Right atrium auricular region (tissue), 2 donors: ENCODE measurements at regions not wholly inside any gene's neighbourhood (a gene's known extent, or its start where the extent isn't known, plus 50 kb on each side); places are given as distances from the start of the nearest gene placed in this dataset.
A peak's percentile ranks its signal among the peaks of the same experiment; 100 is the strongest.

Experiments
- DNase-seq: peaks from one replicate; pipeline ENCODE4 v3.0.0-alpha.2; 2019; ENCODE audit warnings: low spot score
- H3K27ac ChIP-seq, 2 donors: fragments of 200-600 bp; sonication (generic); 1 replicate in 1 of 2; 2 replicates in 1 of 2; pipeline ENCODE4 v1.5.1; 2016 to 2019
- H3K27me3 ChIP-seq, 2 donors: fragments of 200-600 bp; sonication (generic); one replicate each; pipeline versions ENCODE4 v1.5.1 to v1.6.0; 2017 to 2019
- H3K36me3 ChIP-seq: fragments of 200-600 bp; sonication (generic); one replicate; pipeline ENCODE4 v1.5.1; 2016
- H3K4me1 ChIP-seq, 2 donors: fragments of 200-600 bp; sonication (generic); one replicate each; pipeline versions ENCODE4 v1.5.1 to v1.6.0; 2017 to 2019
- H3K4me3 ChIP-seq, 2 donors: fragments of 200-600 bp; sonication (generic); 1 replicate in 1 of 2; 2 replicates in 1 of 2; pipeline ENCODE4 v1.5.1; 2017 to 2019; ENCODE audit warnings: mild to moderate bottlenecking in 1 of 2, moderate library complexity in 1 of 2
- H3K9me3 ChIP-seq, 2 donors: fragments of 200-600 bp; sonication (generic); one replicate each; pipeline ENCODE4 v1.5.1; 2019
- TF ChIP-seq, protein P1 (sequence below), 2 donors: fragments of 200-600 bp; sonication (generic); IDR thresholded peaks; one replicate each; pipeline ENCODE4 v1.5.1; 2019; ENCODE audit warnings: antibody characterized with exemption in 2 of 2

DNA sequence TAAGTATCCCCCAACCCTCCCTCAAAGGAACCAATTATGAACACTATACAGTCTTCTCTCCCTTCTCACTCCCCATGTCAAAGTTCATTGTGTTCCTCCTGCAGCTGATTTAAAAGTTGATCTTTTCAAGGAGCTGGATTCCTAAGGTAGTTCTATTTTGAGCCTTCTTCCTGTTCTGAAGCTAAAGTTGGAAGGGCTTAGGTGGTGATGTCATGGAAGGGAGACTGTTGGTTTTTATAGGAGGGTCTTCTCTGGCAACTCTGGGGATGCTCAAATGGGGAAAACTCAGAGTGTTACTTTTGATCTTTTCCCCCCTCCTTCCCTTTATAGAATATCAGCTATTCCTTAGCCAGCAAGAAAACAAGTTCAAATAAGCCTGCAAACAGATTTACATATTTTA is 83.0 kb upstream of the AK4 start:
- Histone ChIP-seq H3K4me1 (peaks cover 0 to 47% of the 10 kb centered on the region in 2 donors), H3K27ac (peak overlapping the region; percentile 98 to 100), H3K36me3 (no peaks in the 10 kb centered on the region), H3K27me3 (no peaks in the 10 kb centered on the region), H3K9me3 (no peaks in the 10 kb centered on the region), H3K4me3 (peak overlapping the region; percentile 74 to 81)
- no peak for DNase-seq
- TF ChIP-seq, protein P1, sequence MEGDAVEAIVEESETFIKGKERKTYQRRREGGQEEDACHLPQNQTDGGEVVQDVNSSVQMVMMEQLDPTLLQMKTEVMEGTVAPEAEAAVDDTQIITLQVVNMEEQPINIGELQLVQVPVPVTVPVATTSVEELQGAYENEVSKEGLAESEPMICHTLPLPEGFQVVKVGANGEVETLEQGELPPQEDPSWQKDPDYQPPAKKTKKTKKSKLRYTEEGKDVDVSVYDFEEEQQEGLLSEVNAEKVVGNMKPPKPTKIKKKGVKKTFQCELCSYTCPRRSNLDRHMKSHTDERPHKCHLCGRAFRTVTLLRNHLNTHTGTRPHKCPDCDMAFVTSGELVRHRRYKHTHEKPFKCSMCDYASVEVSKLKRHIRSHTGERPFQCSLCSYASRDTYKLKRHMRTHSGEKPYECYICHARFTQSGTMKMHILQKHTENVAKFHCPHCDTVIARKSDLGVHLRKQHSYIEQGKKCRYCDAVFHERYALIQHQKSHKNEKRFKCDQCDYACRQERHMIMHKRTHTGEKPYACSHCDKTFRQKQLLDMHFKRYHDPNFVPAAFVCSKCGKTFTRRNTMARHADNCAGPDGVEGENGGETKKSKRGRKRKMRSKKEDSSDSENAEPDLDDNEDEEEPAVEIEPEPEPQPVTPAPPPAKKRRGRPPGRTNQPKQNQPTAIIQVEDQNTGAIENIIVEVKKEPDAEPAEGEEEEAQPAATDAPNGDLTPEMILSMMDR (IDR thresholded peaks at IDR 0.05): no peak

DNA sequence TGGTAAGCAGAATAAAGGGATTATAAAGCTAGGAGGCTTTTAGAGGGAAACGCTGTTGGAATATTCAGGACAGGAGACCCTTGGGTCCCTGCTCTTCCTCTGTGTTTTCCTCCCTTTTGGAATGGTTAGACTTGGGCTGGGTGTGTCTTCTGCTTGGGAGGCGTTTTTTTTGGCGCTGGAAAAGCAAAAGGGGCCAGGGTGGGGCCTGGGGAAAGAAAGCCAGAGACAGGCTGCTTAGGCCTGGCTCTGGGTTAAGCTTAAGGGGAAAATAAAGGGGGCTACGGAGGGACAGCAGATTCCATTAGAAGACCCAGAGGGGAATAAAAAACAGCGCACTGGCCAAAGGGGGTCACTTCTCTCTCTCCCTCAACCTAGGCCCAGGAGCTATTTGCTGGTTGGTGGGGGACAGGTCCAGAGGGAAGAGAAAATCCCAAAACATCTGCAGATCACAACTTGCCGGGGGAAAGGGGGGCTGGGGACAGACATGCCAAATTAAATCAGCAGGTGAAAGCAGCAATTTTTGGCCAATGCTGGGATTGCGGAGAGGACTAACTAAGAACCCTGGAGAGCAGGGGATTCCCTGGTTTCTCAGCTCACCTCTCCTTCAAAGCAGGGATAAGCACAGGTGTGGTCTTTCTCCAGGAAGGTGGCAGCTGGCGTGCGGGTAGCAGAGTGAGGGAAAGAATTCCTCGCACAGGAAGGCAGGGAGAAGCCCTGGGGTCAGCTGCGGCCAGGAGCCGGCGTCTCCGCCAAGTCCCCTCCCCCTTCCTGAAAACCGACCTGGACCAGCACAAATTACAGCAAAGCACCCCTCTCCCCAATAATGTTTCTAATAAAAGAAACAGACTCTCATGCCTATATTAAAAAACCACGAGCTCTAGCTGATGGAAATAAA is 82.2 kb upstream of the AK4 start:
- no peak for DNase-seq
- no peaks in the 10 kb centered on the region for H3K9me3 ChIP-seq
- peaks cover 0 to 47% of the 10 kb centered on the region in 2 donors for H3K4me1 ChIP-seq

DNA sequence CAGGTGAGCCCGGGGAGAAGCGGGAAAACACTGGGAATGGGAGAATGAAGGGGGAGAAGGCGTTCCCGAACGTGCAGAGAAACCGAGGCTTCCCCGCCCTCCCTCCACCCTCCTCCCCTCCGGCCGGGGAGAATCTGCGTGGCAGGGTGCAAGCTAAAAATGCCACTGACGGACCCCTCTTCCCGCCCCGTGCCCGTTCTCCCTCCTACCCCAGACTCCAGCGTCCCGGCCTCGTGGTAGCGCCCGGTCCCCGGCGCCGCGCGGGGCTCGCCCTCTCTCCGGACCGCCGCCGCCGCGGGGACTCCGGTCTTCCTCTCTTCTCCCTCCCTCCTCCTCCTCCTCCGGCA is 81.6 kb upstream of the AK4 start:
- no peak for DNase-seq
- no peaks in the 10 kb centered on the region for H3K36me3 ChIP-seq
- peaks cover 0 to 47% of the 10 kb centered on the region in 2 donors for H3K4me1 ChIP-seq
- no peaks in the 10 kb centered on the region for H3K9me3 ChIP-seq
- no peaks in the 10 kb centered on the region for H3K27me3 ChIP-seq
- TF ChIP-seq, protein P1 (IDR thresholded peaks at IDR 0.05): no peak
- H3K4me3 ChIP-seq: peak overlapping the region; percentile 74 to 81
- H3K27ac ChIP-seq: peak overlapping the region; percentile 98 to 100

More for the DNA sequence above, 82.2 kb upstream of the AK4 start:
- Histone ChIP-seq H3K27ac (peak overlapping the region; percentile 98 to 100), H3K36me3 (no peaks in the 10 kb centered on the region), H3K27me3 (no peaks in the 10 kb centered on the region), H3K4me3 (peak overlapping the region; percentile 74 to 81)
- TF ChIP-seq, protein P1 (IDR thresholded peaks at IDR 0.05): no peak

DNA sequence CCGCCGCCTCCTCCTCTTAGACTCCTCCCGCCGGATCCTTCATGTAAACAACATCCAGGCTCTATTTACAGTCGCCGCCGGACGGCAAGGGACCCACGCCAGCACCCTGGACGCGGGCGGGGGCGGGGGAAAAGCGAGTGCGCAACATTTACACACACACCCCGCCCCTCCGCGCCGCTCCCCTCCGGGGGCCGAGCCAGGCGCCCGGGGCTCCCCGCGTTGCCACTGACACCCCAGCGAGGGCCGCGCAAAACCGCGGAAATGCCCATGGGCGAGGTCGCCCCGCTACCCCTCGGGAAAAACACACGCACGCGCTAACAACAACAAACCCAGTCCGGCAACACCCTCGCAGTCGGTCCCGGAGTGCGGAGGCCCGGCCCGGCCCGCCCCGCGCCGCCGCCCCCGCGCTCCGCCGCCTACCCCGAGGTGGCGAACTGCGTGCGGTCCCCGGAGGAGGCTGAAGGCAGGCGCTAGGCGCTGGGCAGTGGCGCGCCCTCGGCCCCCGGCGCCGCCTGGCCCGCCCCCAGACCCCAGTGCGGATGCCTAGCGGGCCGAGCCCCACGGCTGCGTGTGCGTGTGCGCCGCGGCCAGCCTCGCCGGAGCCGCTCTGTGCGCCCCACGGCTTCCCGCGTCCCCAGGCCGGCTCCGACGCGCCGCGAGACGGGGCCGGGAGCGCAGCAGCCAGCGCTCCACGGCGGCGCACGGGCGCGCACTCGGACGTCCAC is 81.1 kb upstream of the AK4 start:
- Histone ChIP-seq H3K36me3 (no peaks in the 10 kb centered on the region), H3K4me1 (peaks cover 0 to 44% of the 10 kb centered on the region in 2 donors), H3K9me3 (no peaks in the 10 kb centered on the region), H3K27me3 (no peaks in the 10 kb centered on the region), H3K4me3 (peak overlapping the region; percentile 74 to 81), H3K27ac (peak overlapping the region; percentile 98 to 100)
- TF ChIP-seq, protein P1 (IDR thresholded peaks at IDR 0.05): no peak
- peak; percentile 98 for DNase-seq

DNA sequence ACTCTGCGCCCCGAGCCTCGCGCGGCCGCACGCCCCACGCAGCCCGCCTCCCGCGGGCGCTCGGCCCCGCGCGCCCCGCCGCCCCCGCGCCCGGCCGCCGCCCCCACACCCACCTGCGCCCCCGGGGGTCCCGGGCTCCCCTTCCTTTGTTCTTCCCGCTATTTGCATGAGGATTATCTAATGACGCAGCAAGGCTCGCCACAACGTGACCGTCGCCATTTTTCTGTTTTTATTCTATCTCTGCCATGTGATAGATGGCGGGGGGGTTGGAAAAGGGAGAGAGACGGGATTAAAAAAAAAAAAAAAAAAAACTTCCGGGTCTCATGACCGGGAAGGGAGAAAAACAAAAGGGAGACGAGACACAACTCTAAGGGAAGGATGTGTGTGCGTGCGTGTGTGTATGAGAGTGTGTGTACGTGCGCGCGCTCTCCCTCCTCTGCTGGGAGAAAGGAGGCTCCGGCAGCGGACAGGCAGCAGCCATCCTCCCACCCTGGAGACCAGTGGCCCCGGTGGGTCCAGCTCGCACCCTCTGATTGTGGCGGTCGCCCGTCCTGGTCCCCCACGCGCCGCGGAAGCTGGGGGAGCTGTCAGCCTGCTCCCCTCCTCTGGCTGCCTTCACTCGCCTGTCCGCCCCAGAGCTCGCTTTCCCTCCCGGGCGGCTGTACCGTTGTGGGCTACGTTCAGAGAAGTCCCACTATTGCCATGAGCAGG is 80.4 kb upstream of the AK4 start:
- no peaks in the 10 kb centered on the region for H3K9me3 ChIP-seq
- H3K27me3 ChIP-seq: no peaks in the 10 kb centered on the region
- TF ChIP-seq, protein P1 (IDR thresholded peaks at IDR 0.05): peak in 1 of 2 donors; percentile 12
- peak overlapping the region; percentile 98 to 100 for H3K27ac ChIP-seq
- H3K4me3 ChIP-seq: peak overlapping the region; percentile 74 to 81
- no peaks in the 10 kb centered on the region for H3K36me3 ChIP-seq
- DNase-seq: peak; percentile 72
- H3K4me1 ChIP-seq: peaks cover 0 to 37% of the 10 kb centered on the region in 2 donors
